ENCODE measurements at regions not wholly inside any gene's neighbourhood (a gene's known extent, or its start where the extent isn't known, plus 50 kb on each side); places are given as distances from the start of the nearest gene placed in this dataset.

DNA sequence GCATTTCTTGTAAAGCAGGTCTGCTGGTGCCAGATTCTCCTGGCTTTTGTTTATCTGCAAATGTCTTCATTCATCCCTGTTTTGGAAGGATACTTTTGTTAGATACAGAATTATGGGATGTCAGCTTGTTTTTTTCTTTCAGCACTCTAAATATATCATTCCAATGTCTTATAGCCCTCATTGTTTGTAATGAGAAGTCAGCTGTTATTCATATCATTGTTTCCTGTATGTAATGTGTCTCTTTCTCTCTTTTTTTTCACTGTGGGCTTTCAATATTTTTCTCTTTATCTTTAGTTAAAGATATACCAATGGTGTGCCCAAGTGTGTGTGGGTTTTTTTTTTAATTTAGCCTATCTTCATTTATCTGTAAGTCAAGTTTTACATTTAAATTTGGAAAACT, 65.6 kb upstream of the DCP1A start:
- H3K36me3 ChIP-seq (ENCODE audit: control insufficient read depth in 2 of 2, extremely low read depth in 1 of 2, insufficient read depth in 2 of 2, low read length in 2 of 2), result no peaks in the 10 kb centered on the region
- H3K27me3 ChIP-seq (ENCODE audit: control insufficient read depth in 2 of 2, insufficient read depth in 2 of 2, low read length in 2 of 2), result no peaks in the 10 kb centered on the region
- no peaks in the 10 kb centered on the region for H3K4me1 ChIP-seq (ENCODE audit: control insufficient read depth, extremely low read depth, insufficient read depth, low read length)
- DNase-seq (ENCODE audit: low read depth, low spot score), result no peak
- CTCF ChIA-PET, result no interaction called here
- intact Hi-C loops (cut with micrococcal nuclease), result no loop called here
- no peaks in the 10 kb centered on the region for H3K9me1 ChIP-seq (replicated peaks; ENCODE audit: control insufficient read depth, extremely low read depth, insufficient read depth, low read length)
- H3K4me3 ChIP-seq (replicated peaks in 1 of 3; ENCODE audit: insufficient read depth in 1 of 3, low read depth in 1 of 3, low read length in 3 of 3), result no peak overlapping the region
- H2AFZ ChIP-seq (ENCODE audit: low read depth, low read length), result no peak overlapping the region
- no TSS peak for BruUV-seq (replicated peaks)
- no peak for TF ChIP-seq FOS (IDR thresholded peaks at IDR 0.05; ENCODE audit: borderline replicate concordance, insufficient read depth, low read length)
- TF ChIP-seq POLR2AphosphoS5 (IDR thresholded peaks at IDR 0.05; ENCODE audit: insufficient read depth, low read depth, low read length), result no peak
- no peak for TF ChIP-seq MYC (IDR thresholded peaks at IDR 0.05; ENCODE audit: low read depth, low read length)
- TF ChIP-seq JUN (IDR thresholded peaks at IDR 0.05; ENCODE audit: borderline replicate concordance, insufficient read depth, insufficient read length, low read depth), result no peak
- no peak for TF ChIP-seq EZH2 (IDR thresholded peaks at IDR 0.05; ENCODE audit: borderline replicate concordance, low read depth, low read length, severe bottlenecking)
- TF ChIP-seq POLR2A (IDR thresholded peaks at IDR 0.05; ENCODE audit: low read depth, low read length), result no peak
- no peak for TF ChIP-seq GATA2 (IDR thresholded peaks at IDR 0.05; ENCODE audit: insufficient read depth, insufficient read length, low read depth, low read length)
- TF ChIP-seq, protein P1, sequence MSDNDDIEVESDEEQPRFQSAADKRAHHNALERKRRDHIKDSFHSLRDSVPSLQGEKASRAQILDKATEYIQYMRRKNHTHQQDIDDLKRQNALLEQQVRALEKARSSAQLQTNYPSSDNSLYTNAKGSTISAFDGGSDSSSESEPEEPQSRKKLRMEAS (IDR thresholded peaks at IDR 0.05; ENCODE audit: insufficient read depth, insufficient read length), result no peak
- TF ChIP-seq, protein P2, sequence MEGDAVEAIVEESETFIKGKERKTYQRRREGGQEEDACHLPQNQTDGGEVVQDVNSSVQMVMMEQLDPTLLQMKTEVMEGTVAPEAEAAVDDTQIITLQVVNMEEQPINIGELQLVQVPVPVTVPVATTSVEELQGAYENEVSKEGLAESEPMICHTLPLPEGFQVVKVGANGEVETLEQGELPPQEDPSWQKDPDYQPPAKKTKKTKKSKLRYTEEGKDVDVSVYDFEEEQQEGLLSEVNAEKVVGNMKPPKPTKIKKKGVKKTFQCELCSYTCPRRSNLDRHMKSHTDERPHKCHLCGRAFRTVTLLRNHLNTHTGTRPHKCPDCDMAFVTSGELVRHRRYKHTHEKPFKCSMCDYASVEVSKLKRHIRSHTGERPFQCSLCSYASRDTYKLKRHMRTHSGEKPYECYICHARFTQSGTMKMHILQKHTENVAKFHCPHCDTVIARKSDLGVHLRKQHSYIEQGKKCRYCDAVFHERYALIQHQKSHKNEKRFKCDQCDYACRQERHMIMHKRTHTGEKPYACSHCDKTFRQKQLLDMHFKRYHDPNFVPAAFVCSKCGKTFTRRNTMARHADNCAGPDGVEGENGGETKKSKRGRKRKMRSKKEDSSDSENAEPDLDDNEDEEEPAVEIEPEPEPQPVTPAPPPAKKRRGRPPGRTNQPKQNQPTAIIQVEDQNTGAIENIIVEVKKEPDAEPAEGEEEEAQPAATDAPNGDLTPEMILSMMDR (IDR thresholded peaks at IDR 0.05; ENCODE audit: extremely low read depth in 1 of 2, insufficient read depth in 1 of 2, low read depth in 1 of 2, low read length in 2 of 2), result no peak
- H3K79me2 ChIP-seq (ENCODE audit: control insufficient read depth, insufficient read depth, low read length), result no peaks in the 10 kb centered on the region
- POLR2A ChIA-PET, result no interaction called here
- H3K27ac ChIP-seq (ENCODE audit: insufficient read depth, low read depth, low read length), result no peak overlapping the region
- H3K4me2 ChIP-seq (ENCODE audit: insufficient read depth, low read length), result no peak overlapping the region
- dilution Hi-C loops (cut with MboI; ENCODE audit: extremely low pct_ligation_motif_present, low sequenced_read_pairs), result no loop called here
- no peaks in the 10 kb centered on the region for H4K20me1 ChIP-seq (replicated peaks; ENCODE audit: control insufficient read depth, extremely low read depth, insufficient read depth, low read length)
- no peak overlapping the region for H3K9ac ChIP-seq (replicated peaks; ENCODE audit: extremely low read depth, insufficient read depth, low read length)
- H3K9me3 ChIP-seq (replicated peaks; ENCODE audit: control insufficient read depth, insufficient read depth, low read length), result no peaks in the 10 kb centered on the region
- no peak for FAIRE-seq

All from endothelial cell of umbilical vein (primary cell).